WERI-Rb-1 (cell line): ENCODE measurements at regions not wholly inside any gene's neighbourhood (a gene's known extent, or its start where the extent isn't known, plus 50 kb on each side); places are given as distances from the start of the nearest gene placed in this dataset.

Experiments used
- DNase-seq: peaks from one replicate; pipeline ENCODE4 v3.0.0-alpha.2; 2020
- H3K27ac ChIP-seq: fragments of 250-450 bp; sonication (Bioruptor Pico); 2 replicates; pipeline ENCODE4 v1.5.1; 2020; ENCODE audit warnings: mild to moderate bottlenecking, moderate library complexity
- H3K27me3 ChIP-seq: fragments of 250-450 bp; sonication (Bioruptor Pico); 2 replicates; pipeline ENCODE4 v1.5.1; 2021; ENCODE audit warnings: mild to moderate bottlenecking, low read depth, moderate library complexity; ENCODE audit not compliant: insufficient read depth, severe bottlenecking
- H3K36me3 ChIP-seq: fragments of 250-450 bp; sonication (Bioruptor Pico); 2 replicates; pipeline ENCODE4 v1.5.1; 2020; ENCODE audit warnings: mild to moderate bottlenecking, moderate library complexity
- H3K4me3 ChIP-seq: 2 replicates; pipeline ENCODE4 v1.5.1; 2011; ENCODE audit warnings: low read depth, mild to moderate bottlenecking, control low read depth, low read length
- H3K9me3 ChIP-seq: fragments of 250-450 bp; sonication (Bioruptor Pico); 2 replicates; pipeline ENCODE4 v1.5.1; 2021; ENCODE audit warnings: mild to moderate bottlenecking, moderate library complexity; ENCODE audit not compliant: severe bottlenecking
- TF ChIP-seq, protein P1 (sequence below): IDR thresholded peaks from 2 replicates; pipeline ENCODE4 v1.5.1; 2011; ENCODE audit warnings: low read depth, mild to moderate bottlenecking, control low read depth, inconsistent platforms, low read length

- H3K27me3 ChIP-seq: no peaks in the 10 kb centered on the region
- H3K27ac ChIP-seq: no peak overlapping the region
- H3K4me3 ChIP-seq: no peak overlapping the region
- DNase-seq: no peak
- H3K9me3 ChIP-seq: no peaks in the 10 kb centered on the region
- no peaks in the 10 kb centered on the region for H3K36me3 ChIP-seq
- TF ChIP-seq, protein P1, sequence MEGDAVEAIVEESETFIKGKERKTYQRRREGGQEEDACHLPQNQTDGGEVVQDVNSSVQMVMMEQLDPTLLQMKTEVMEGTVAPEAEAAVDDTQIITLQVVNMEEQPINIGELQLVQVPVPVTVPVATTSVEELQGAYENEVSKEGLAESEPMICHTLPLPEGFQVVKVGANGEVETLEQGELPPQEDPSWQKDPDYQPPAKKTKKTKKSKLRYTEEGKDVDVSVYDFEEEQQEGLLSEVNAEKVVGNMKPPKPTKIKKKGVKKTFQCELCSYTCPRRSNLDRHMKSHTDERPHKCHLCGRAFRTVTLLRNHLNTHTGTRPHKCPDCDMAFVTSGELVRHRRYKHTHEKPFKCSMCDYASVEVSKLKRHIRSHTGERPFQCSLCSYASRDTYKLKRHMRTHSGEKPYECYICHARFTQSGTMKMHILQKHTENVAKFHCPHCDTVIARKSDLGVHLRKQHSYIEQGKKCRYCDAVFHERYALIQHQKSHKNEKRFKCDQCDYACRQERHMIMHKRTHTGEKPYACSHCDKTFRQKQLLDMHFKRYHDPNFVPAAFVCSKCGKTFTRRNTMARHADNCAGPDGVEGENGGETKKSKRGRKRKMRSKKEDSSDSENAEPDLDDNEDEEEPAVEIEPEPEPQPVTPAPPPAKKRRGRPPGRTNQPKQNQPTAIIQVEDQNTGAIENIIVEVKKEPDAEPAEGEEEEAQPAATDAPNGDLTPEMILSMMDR: no peak
Observed at GRCh38 chr7:54817152-54817551, 58.1 kb upstream of the SEC61G start.

DNA sequence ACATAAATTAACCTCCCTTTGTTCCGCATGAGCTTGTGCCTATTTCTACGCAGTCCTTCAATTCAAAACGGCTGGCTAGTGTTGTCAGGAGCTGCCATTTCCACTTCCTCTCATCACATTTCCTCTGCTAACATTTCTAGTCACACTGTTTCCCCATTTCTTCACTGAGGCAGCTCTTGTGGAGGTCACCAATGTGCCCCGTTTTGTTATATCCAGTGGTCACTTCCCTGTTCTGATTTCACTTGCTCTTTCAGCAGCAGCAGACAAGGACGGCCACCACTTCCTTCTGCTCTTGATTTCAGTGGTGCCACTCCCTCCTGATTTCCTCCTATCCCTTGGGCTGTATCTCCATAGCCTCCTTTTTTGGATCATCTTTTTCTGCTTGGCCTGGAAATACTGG is 64.8 kb upstream of the SEC61G start:
- Histone ChIP-seq H3K4me3 (no peak overlapping the region), H3K27ac (no peak overlapping the region), H3K36me3 (no peaks in the 10 kb centered on the region), H3K9me3 (no peaks in the 10 kb centered on the region), H3K27me3 (no peaks in the 10 kb centered on the region)
- TF ChIP-seq, protein P1: no peak
- DNase-seq: no peak

DNA sequence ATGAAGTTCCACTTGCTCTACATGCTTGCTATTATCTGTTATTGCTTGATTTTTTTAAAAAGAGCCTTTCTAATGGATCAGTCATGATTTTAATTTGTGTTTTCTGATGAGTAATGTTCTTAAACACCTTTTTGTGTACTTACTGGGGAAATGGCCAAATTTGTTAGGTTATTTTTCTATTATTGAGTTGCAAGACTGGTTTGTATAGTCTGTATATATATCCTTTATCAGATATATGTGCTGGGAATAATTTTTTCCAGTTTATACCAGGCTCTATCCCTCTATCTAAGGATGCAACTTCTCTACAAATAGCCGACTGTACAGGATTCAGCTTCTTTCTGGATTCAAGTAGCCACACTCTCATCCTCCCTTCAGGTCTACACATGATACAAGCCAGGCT is 65.6 kb upstream of the SEC61G start:
- DNase-seq: no peak
- H3K9me3 ChIP-seq: no peaks in the 10 kb centered on the region
- no peaks in the 10 kb centered on the region for H3K27me3 ChIP-seq
- no peak overlapping the region for H3K27ac ChIP-seq
- TF ChIP-seq, protein P1: no peak
- H3K36me3 ChIP-seq: no peaks in the 10 kb centered on the region
- no peak overlapping the region for H3K4me3 ChIP-seq

GRCh38 chr7:54825368-54825767 is 66.4 kb upstream of the SEC61G start:
- Histone ChIP-seq H3K4me3 (no peak overlapping the region), H3K27ac (no peak overlapping the region), H3K9me3 (no peaks in the 10 kb centered on the region), H3K27me3 (no peaks in the 10 kb centered on the region), H3K36me3 (no peaks in the 10 kb centered on the region)
- no peak for DNase-seq
- TF ChIP-seq, protein P1: no peak

DNA sequence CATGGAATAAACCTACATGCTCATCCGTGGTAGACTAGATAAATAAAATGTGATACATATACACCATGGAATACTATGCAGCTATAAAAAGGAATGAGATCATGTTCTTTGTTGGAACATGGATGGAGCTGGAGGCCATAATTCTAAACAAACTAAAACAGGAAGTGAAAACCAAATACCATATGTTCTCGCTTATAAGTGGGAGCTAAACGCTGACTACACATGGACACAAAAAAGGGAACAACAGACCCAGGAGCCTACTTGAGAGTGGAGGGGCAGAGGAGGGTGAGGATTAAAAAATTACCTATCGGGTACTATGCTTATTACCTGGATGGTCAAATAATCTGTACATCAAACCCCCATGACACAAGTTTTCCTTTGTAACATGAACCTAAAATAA is 68.7 kb upstream of the SEC61G start:
- TF ChIP-seq, protein P1: no peak
- H3K9me3 ChIP-seq: no peaks in the 10 kb centered on the region
- H3K27ac ChIP-seq: no peak overlapping the region
- H3K27me3 ChIP-seq: no peaks in the 10 kb centered on the region
- no peaks in the 10 kb centered on the region for H3K36me3 ChIP-seq
- H3K4me3 ChIP-seq: no peak overlapping the region
- DNase-seq: no peak

DNA sequence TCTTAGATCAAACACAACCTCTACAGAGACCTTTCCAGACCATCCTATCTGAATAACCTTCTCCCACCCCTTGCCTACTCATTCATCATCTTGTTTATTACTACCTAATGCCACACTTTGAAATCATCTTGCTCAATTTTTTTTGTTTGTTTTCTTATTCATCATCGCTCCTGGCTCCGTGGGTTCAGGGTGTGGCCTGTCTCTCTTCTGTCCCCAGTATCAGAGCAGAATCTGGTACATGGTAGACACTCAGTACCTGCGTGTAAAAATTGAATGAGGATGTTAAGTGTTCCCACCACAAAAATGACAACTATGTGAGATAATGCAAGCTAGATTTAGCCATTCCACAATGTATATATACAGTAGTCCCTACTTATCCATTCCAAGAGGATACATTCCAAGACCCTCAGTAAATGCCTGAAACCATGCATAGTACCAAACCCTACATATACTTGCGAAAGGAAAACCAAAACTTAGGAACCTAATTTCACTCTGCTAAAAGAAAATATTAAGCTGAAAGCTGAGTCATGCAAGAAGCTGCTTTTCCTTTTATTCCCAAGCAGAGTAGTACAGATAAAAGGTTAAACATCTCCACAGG is 72.1 kb upstream of the SEC61G start:
- H3K36me3 ChIP-seq: no peaks in the 10 kb centered on the region
- no peaks in the 10 kb centered on the region for H3K27me3 ChIP-seq
- no peak overlapping the region for H3K4me3 ChIP-seq
- TF ChIP-seq, protein P1: no peak
- no peak overlapping the region for H3K27ac ChIP-seq
- H3K9me3 ChIP-seq: no peaks in the 10 kb centered on the region
- no peak for DNase-seq
